NCI-H146 (cell line): ENCODE measurements at regions not wholly inside any gene's neighbourhood (a gene's known extent, or its start where the extent isn't known, plus 50 kb on each side); places are given as distances from the start of the nearest gene placed in this dataset.

Experiments
- DNase-seq: peaks from one replicate; lab custom pipeline; 2025; lab: John Stamatoyannopoulos, UW

GRCh38 chr21:15241997-15242736 is 177.4 kb upstream of the NRIP1 start:
- no peak for DNase-seq

DNA sequence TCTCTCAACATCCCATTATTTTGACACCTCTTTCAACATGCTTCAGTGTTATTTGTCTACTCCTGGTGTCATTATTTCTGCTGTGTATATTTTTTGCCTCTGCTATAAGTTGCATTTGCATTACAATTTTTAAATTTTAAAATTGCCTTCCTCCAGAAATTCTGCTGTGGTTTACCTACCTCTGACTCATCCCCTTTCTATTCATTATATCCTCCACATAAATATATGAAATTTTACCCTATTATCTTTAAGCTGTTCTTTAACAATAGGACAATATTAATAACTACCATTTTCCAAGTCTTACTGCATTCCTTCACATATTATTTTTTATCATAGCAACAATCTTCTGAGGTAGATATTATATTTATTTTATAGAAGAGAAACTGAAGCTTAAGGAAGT is 178.1 kb upstream of the NRIP1 start:
- no peak for DNase-seq

DNA sequence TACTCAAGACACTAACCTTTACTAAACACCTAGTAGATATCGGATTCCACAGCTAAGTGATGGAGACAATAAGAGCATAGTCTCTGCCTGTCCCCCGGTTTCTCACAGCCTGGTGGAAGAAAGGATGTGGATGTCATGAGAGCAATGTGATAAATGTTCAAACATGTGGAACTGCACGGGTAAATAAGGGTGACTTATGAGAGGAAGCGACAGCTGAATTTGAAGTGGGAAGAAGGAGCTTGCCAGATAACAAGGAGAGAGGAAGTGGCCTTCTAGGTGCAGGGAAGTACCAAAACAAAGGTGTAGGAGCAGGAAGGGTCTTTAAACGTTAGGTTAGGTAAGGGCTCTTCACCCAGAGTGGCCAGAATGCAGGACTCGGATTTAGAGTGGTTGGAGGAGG is 178.6 kb upstream of the NRIP1 start:
- no peak for DNase-seq

GRCh38 chr21:15247613-15248012 is 182.8 kb upstream of the NRIP1 start:
- no peak for DNase-seq

DNA sequence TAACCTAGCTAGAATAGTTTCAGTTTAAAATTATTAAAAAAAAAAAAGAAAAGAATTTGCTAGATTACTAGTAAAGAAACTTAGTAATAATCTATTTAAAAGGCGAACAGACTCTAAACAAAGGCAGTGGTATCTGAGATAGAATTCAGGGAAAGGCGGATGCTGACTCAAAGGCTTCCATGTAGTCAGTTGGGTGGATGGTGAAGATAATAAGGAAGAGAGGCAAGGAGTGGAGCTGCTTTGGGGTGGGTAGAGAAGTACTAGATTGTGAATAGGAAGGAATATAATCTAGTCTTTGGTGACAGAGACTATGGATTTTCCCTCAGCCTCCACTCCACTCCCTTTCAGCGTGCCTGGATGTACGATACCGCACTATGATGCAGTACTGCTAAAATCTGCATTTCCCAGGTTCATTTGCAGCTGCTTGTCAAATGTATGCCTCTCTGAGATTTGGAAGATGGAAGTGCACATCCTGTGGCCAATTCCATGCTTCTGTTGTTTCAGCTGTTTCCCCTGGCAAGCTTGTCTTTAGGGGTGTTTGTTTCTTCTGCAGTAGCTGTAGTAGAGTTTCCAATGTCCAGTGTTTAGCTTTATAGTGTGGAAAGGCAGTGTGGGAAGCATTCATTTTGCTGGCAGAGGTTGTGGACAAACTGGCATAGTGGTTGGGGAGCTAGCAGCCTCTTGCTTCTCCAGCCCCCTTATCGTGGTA is 184.6 kb upstream of the NRIP1 start:
- no peak for DNase-seq

- no peak for DNase-seq
These were observed 185.6 kb upstream of the NRIP1 start for GRCh38 chr21:15250384-15250783.

DNA sequence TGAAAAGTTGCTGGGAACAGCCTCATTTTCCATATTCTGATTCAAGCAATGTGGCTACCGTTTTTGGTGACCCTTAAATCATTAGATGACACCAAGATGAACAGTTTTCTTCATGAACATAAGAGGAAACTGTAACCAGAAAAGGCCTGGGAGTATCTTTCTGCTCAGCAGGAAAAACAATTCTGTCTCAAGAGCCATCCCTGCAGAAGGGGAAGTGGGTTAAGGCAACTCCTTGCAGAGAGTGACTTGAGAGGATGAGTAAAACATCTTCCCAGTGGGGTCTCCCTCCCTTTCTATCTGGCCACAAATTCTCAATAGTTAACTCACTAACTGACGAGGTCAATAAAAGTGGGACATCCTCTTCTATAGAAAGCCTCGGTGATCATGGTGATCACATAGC is 187.6 kb upstream of the NRIP1 start:
- DNase-seq = no peak

DNA sequence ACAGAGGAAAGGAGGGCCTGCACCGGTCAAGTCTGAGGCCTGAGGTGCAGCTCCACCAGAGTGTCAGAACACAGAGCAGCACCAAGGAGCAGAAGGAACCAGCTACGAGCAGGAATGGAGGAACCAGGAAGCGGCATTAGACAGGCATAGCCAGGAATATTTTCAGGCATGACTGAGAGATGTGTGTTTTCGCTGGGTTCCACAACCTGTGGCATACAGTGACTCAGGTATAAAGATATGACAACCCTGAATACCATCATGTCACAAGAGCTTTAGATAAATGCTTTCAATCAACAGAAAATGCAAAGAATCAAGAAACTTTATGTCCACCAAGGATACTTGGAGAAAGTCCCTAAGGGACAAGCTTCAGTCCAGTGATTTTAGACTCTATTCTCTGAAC is 189.3 kb upstream of the NRIP1 start:
- DNase-seq = no peak

DNA sequence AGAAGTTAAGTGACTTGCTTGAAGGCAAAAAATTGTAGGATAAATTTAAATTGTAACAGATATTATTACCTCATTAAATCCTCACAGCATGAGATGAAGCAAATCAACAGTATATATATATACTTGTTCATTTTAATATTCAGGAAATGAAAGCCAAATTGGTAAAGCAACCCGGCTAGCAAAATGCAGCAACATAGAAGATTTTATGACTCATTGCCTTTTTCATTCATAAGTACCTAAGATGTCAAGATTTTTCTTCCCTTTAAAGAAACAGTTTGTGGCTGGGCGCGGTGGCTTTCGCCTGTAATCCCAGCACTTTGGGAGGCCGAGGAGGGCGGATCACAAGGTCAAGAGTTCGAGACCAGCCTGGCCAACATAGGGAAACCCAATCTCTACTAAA is 190.5 kb upstream of the NRIP1 start:
- no peak for DNase-seq

GRCh38 chr21:15255763-15256162 is 191.0 kb upstream of the NRIP1 start:
- DNase-seq = no peak

DNA sequence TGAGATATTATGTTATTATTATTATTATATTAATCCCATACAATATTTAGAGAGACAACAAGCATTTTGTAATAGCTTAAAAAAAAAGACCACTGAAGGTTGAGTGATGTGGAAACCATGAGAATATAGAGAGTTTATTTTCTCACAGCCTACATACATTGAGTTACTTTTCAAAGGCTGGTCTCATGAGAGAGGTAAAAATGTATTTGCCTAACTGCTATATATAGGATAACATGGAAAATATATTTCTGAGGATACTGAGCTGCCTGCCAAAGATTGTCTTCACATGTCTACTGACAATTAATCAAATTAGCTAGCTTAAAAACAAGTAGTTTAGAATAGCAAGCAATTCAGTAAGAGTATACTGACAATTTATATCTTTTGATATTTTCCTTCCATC is 192.2 kb upstream of the NRIP1 start:
- DNase-seq = no peak

GRCh38 chr21:15257646-15258045 is 192.8 kb upstream of the NRIP1 start:
- no peak for DNase-seq

DNA sequence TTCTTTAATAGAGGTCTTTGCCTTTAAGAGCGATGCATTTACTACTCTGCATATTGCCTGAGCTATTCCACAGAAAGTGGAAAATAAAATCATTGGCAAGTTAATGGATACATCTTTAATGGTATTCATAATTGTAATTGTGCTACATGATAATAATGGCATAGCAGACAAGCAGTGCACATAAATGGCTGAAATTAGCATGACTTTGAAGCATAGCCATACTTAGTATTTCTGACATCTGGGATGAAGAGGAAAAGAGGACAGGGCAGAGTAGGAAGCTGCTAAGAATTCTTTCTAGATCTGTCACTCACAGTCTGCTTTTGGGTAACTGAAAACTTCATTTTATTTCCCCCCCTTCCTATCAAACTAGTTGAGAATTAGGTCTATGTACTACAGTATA is 195.0 kb upstream of the NRIP1 start:
- no peak for DNase-seq

- no peak for DNase-seq
These were observed 195.8 kb upstream of the NRIP1 start for GRCh38 chr21:15260604-15261003.

- no peak for DNase-seq
These were observed 199.4 kb upstream of the NRIP1 start for GRCh38 chr21:15264084-15264665.

- no peak for DNase-seq
These were observed 207.4 kb upstream of the NRIP1 start for GRCh38 chr21:15272171-15272570.

DNA sequence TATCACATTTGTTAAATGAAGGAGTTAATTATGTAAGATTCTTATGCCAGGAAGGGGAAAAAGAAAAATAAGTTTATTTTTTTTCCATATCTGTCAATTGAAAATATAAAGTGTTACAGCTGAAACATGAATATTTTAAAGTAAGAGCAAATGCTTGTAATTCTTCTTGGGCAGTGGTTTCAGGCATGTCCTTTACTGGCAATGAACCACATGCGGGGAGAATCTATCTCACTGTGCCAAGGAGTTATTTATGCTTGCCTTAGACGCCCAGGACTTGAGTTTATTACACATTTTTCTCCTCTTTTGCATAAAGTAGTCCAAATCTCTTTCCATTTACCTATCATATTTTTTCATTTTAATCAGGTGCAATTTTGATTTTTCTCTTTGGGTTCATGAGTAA is 207.8 kb upstream of the NRIP1 start:
- no peak for DNase-seq

DNA sequence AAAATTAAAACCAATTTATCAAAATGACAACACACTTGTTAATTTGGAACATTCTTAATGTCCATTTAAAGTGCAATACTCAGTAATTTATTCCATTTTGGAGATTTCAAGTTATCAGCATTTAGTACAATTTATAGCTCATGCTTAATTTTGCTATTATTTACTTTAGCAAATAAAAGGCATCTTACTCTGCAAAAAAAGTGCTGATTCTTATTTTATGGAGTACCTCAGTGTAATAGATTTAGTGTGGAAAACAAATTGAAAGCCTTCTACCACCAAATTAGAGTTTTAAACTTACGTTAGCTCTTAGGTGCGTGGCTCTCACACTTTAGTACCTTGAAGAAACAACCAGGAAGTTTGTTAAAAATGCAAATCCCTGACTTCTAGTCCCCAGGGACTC is 208.4 kb upstream of the NRIP1 start:
- no peak for DNase-seq

- no peak for DNase-seq
These were observed 210.1 kb upstream of the NRIP1 start for GRCh38 chr21:15274701-15275485.

DNA sequence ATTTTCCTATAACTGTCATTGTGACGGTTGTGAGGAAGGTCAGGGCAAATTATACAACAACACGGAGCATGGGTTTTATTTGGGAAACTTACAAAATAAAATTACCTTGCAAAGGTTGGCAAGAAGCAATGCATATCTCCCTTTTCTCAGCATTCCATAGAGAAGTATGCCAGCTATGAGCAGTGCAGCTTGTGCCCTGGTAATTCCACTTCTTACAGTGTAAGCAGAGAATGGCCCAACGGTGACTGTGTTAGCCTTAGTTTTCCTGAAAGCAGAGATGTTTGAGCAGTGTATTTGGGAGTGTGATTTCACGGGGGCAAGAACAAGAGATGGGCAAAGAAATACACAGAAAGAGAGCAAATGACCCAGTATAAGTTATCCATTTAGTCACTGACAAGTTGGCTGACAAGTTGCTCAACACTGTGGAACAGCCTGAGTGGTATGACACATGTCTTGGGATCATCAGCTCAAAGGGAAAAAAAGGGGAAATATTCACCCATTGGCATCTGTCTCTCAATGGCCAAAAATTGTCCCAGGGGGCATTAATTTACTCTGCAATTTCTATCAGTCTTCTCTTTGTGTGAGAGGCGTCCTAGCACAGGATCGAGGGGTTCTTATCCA is 210.9 kb upstream of the NRIP1 start:
- no peak for DNase-seq

- DNase-seq = no peak
These were observed 211.4 kb upstream of the NRIP1 start for GRCh38 chr21:15276243-15276642.

GRCh38 chr21:15277466-15277865 is 212.7 kb upstream of the NRIP1 start:
- no peak for DNase-seq
